OCI-LY7 (cell line): ENCODE measurements at regions not wholly inside any gene's neighbourhood (a gene's known extent, or its start where the extent isn't known, plus 50 kb on each side); places are given as distances from the start of the nearest gene placed in this dataset.

ENCODE experiments used
- BruUV-seq: library from RNA; stranded (reverse); fragments of 400-500 nt; replicated peaks from 2 replicates; lab custom pipeline; 2021; lab: Mats Ljungman, UMichigan
- CTCF ChIA-PET: fragments of 300-600 bp; sonication (Branson Sonifier 250); formaldehyde crosslinking; loops from one replicate; lab custom pipeline; 2022; ENCODE audit warnings: antibody characterized with exemption; ENCODE audit not compliant: unreplicated experiment; lab: Charles Lee
- POLR2A ChIA-PET: fragments of 300-600 bp; sonication (Branson Sonifier 250); formaldehyde crosslinking; loops from one replicate; lab custom pipeline; 2022; ENCODE audit warnings: antibody characterized with exemption; lab: Charles Lee
- DNase-seq: peaks from one replicate; pipeline ENCODE4 v3.0.0-alpha.2; 2015; ENCODE audit warnings: low spot score
- H2AFZ ChIP-seq: fragments of 200-600 bp; sonication (generic), shearing (Covaris generic); 2 replicates; pipeline ENCODE4 v1.6.1; 2014; ENCODE audit warnings: mild to moderate bottlenecking, antibody characterized with exemption, low read length, moderate library complexity
- H3K27ac ChIP-seq: fragments of 200-600 bp; sonication (generic); 2 replicates; pipeline ENCODE4 v1.5.1; 2014; ENCODE audit warnings: mixed run types, low read depth, mild to moderate bottlenecking, moderate library complexity, low read length, inconsistent platforms; ENCODE audit not compliant: poor library complexity, severe bottlenecking
- H3K36me3 ChIP-seq: fragments of 200-600 bp; sonication (generic); 2 replicates; pipeline ENCODE4 v1.6.1; 2014; ENCODE audit warnings: mild to moderate bottlenecking, antibody characterized with exemption, low read length, moderate library complexity, mixed read lengths; ENCODE audit not compliant: insufficient read depth
- H3K4me1 ChIP-seq: fragments of 200-600 bp; sonication (generic); 2 replicates; pipeline ENCODE4 v1.5.1; 2014; ENCODE audit warnings: mild to moderate bottlenecking, low read length; ENCODE audit not compliant: insufficient read depth, poor library complexity, severe bottlenecking
- H3K4me2 ChIP-seq: fragments of 200-600 bp; sonication (generic); 2 replicates; pipeline ENCODE4 v1.6.1; 2014; ENCODE audit warnings: mild to moderate bottlenecking, low read length
- H3K4me3 ChIP-seq: fragments of 200-600 bp; sonication (generic); 2 replicates; pipeline ENCODE4 v1.5.1; 2014; ENCODE audit warnings: mild to moderate bottlenecking, low read depth, low read length; ENCODE audit not compliant: poor library complexity, severe bottlenecking
- H3K79me2 ChIP-seq: fragments of 200-600 bp; sonication (generic); 2 replicates; pipeline ENCODE4 v1.6.1; 2016; ENCODE audit warnings: low read depth, mild to moderate bottlenecking, low read length, moderate library complexity, mixed read lengths; ENCODE audit not compliant: insufficient read depth
- H3K9me2 ChIP-seq: fragments of 200-600 bp; sonication (generic); 2 replicates; pipeline ENCODE4 v1.6.1; 2016; ENCODE audit warnings: mild to moderate bottlenecking, low read length, mixed read lengths; ENCODE audit not compliant: insufficient read depth
- H3K9me3 ChIP-seq: fragments of 200-600 bp; sonication (generic); 2 replicates; pipeline ENCODE4 v1.6.1; 2014; ENCODE audit warnings: mild to moderate bottlenecking, mixed run types, low read length, mixed read lengths
- H4K20me1 ChIP-seq: fragments of 200-600 bp; sonication (generic); 2 replicates; pipeline ENCODE4 v1.6.1; 2014; ENCODE audit warnings: mild to moderate bottlenecking, antibody characterized with exemption, low read length, moderate library complexity, mixed read lengths; ENCODE audit not compliant: insufficient read depth
- EZH2phosphoT487 ChIP-seq: fragments of 200-600 bp; sonication (generic); IDR thresholded peaks from 2 replicates; pipeline ENCODE4 v1.6.1; 2018; ENCODE audit warnings: low read depth, borderline replicate concordance, mild to moderate bottlenecking, mixed run types, antibody characterized with exemption, low read length, moderate library complexity, mixed read lengths
- intact Hi-C: fragments of 100-400 bp; cut with micrococcal nuclease; formaldehyde crosslinking; loops from one replicate; pipeline ENCODE4 v1.10.0; 2022; ENCODE audit not compliant: unreplicated experiment
- TF ChIP-seq, protein P1 (sequence below): fragments of 200-600 bp; sonication (generic); conservative IDR thresholded peaks from 2 replicates; pipeline ENCODE4 v1.5.1; 2014; ENCODE audit warnings: mild to moderate bottlenecking, antibody characterized with exemption, low read length, moderate library complexity, mixed read lengths

- ChIA-PET POLR2A (interaction anchor here (1.6 kb wide), 1 partner anchor 528 kb away, joined by 3 read pairs; no protein-coding TSS in a partner anchor), CTCF (no interaction called here)
- no peaks in the 10 kb centered on the region for H3K4me1 ChIP-seq
- no peak overlapping the region for H3K4me3 ChIP-seq
- no peaks in the 10 kb centered on the region for H3K9me3 ChIP-seq
- no peak for DNase-seq
- no peaks in the 10 kb centered on the region for H3K79me2 ChIP-seq
- no peaks in the 10 kb centered on the region for H3K36me3 ChIP-seq
- BruUV-seq = no TSS peak
- TF ChIP-seq EZH2phosphoT487 = no peak
- TF ChIP-seq, protein P1, sequence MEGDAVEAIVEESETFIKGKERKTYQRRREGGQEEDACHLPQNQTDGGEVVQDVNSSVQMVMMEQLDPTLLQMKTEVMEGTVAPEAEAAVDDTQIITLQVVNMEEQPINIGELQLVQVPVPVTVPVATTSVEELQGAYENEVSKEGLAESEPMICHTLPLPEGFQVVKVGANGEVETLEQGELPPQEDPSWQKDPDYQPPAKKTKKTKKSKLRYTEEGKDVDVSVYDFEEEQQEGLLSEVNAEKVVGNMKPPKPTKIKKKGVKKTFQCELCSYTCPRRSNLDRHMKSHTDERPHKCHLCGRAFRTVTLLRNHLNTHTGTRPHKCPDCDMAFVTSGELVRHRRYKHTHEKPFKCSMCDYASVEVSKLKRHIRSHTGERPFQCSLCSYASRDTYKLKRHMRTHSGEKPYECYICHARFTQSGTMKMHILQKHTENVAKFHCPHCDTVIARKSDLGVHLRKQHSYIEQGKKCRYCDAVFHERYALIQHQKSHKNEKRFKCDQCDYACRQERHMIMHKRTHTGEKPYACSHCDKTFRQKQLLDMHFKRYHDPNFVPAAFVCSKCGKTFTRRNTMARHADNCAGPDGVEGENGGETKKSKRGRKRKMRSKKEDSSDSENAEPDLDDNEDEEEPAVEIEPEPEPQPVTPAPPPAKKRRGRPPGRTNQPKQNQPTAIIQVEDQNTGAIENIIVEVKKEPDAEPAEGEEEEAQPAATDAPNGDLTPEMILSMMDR = no peak
- intact Hi-C loops = no loop called here
- H4K20me1 ChIP-seq = no peaks in the 10 kb centered on the region
- H3K9me2 ChIP-seq = no peaks in the 10 kb centered on the region
- H3K4me2 ChIP-seq = no peak overlapping the region
- no peak overlapping the region for H2AFZ ChIP-seq
- H3K27ac ChIP-seq = no peak overlapping the region
Observed at GRCh38 chr18:4807604-4808293, 352.6 kb upstream of the DLGAP1 start.

- no peak for DNase-seq
- no peaks in the 10 kb centered on the region for H4K20me1 ChIP-seq
- no peak overlapping the region for H3K27ac ChIP-seq
- no peak overlapping the region for H2AFZ ChIP-seq
- no peak overlapping the region for H3K4me2 ChIP-seq
- no peak overlapping the region for H3K4me3 ChIP-seq
- intact Hi-C loops = no loop called here
- H3K9me2 ChIP-seq = no peaks in the 10 kb centered on the region
- ChIA-PET CTCF (no interaction called here), POLR2A (no interaction called here)
- H3K79me2 ChIP-seq = no peaks in the 10 kb centered on the region
- H3K4me1 ChIP-seq = no peaks in the 10 kb centered on the region
- no peak for TF ChIP-seq EZH2phosphoT487
- no peaks in the 10 kb centered on the region for H3K9me3 ChIP-seq
- BruUV-seq = no TSS peak
- H3K36me3 ChIP-seq = no peaks in the 10 kb centered on the region
Observed at GRCh38 chr18:4806331-4806730, 351.2 kb upstream of the DLGAP1 start.

- H3K4me3 ChIP-seq = no peak overlapping the region
- ChIA-PET CTCF (no interaction called here), POLR2A (interaction anchor here (0.5 kb wide), 1 partner anchor 193 kb away, joined by 3 read pairs; no protein-coding TSS in a partner anchor)
- no peak overlapping the region for H3K27ac ChIP-seq
- H3K9me2 ChIP-seq = no peaks in the 10 kb centered on the region
- intact Hi-C loops = no loop called here
- TF ChIP-seq EZH2phosphoT487 = no peak
- TF ChIP-seq, protein P1 = no peak
- H3K79me2 ChIP-seq = no peaks in the 10 kb centered on the region
- DNase-seq = no peak
- no peaks in the 10 kb centered on the region for H4K20me1 ChIP-seq
- no peaks in the 10 kb centered on the region for H3K4me1 ChIP-seq
- no peaks in the 10 kb centered on the region for H3K36me3 ChIP-seq
- no TSS peak for BruUV-seq
- H3K9me3 ChIP-seq = no peaks in the 10 kb centered on the region
- no peak overlapping the region for H2AFZ ChIP-seq
- no peak overlapping the region for H3K4me2 ChIP-seq
Observed at GRCh38 chr18:4802296-4802695, 347.2 kb upstream of the DLGAP1 start.
